ENCODE measurements at regions not wholly inside any gene's neighbourhood (a gene's known extent, or its start where the extent isn't known, plus 50 kb on each side); places are given as distances from the start of the nearest gene placed in this dataset.

DNA sequence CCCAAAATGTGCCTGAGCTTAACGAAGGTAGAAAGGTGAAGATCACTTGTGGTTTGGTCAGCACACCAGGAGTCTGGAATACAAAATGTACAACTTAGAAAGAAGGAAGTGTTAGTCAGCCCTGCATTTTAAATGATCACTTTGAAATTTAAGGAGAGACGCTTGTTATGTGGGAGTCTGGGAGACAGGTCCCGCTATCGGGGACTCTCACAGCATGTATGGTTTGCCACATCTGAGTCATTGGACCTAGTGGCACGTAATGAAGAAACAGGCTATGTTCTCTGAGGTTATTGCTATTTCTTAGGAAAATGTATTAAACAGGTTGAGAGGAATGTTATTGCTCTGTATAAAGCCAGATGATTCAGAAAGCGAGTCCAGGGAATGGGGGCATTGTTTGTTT lies 2362.5 kb upstream of the WWC1 start:
- H4K20me1 ChIP-seq (ENCODE audit: insufficient read depth, low read length) = no peaks in the 10 kb centered on the region
- CTCF ChIA-PET (ENCODE audit: unreplicated experiment) = no interaction called here
- no peak overlapping the region for H3K4me2 ChIP-seq (ENCODE audit: low read length)
- no TSS peak for BruUV-seq (replicated peaks)
- no peak overlapping the region for H3K27ac ChIP-seq (ENCODE audit: low read depth, low read length, poor library complexity, severe bottlenecking)
- intact Hi-C loops (cut with micrococcal nuclease; ENCODE audit: unreplicated experiment) = no loop called here
- H3K9me3 ChIP-seq (ENCODE audit: low read length) = no peaks in the 10 kb centered on the region
- no peaks in the 10 kb centered on the region for H3K4me1 ChIP-seq (ENCODE audit: insufficient read depth, low read length, poor library complexity, severe bottlenecking)
- H3K4me3 ChIP-seq (ENCODE audit: low read depth, low read length, poor library complexity, severe bottlenecking) = no peak overlapping the region
- POLR2A ChIA-PET = interaction anchor here (0.5 to 0.7 kb wide), 2 partner anchors 234 to 454 kb away, joined by 3 read pairs; no protein-coding TSS in a partner anchor
- H2AFZ ChIP-seq (ENCODE audit: low read length) = no peak overlapping the region
- TF ChIP-seq EZH2phosphoT487 (IDR thresholded peaks at IDR 0.05; ENCODE audit: borderline replicate concordance, low read depth, low read length) (no peak), CTCF (conservative IDR thresholded peaks at IDR 0.05; ENCODE audit: low read length) (no peak)
- no peaks in the 10 kb centered on the region for H3K79me2 ChIP-seq (ENCODE audit: insufficient read depth, low read depth, low read length)
- no peaks in the 10 kb centered on the region for H3K9me2 ChIP-seq (ENCODE audit: insufficient read depth, low read length)
- no peaks in the 10 kb centered on the region for H3K36me3 ChIP-seq (ENCODE audit: insufficient read depth, low read length)
- no peak for DNase-seq (ENCODE audit: low spot score)

DNA sequence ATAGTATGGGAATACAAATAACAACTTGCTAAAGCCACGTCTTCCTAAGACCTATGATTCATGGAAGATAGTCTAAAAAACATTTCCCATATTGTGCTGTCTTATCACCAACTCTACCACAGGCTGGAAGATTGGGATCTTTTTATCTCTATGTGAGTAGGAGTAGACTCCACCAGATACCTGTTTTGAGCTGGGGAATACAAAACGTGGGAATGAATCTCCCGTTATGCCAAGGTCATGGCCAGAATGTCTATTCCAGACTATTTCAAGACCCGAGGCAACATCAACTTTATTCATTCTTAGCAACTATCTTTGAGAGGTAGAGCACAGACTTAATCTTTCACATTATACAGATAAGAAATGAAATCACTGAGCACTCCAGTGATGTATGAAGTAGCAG lies 2350.9 kb upstream of the WWC1 start:
- H4K20me1 ChIP-seq (ENCODE audit: insufficient read depth, low read length) = no peaks in the 10 kb centered on the region
- no peaks in the 10 kb centered on the region for H3K9me2 ChIP-seq (ENCODE audit: insufficient read depth, low read length)
- CTCF ChIA-PET (ENCODE audit: unreplicated experiment) = no interaction called here
- no peak overlapping the region for H3K4me2 ChIP-seq (ENCODE audit: low read length)
- POLR2A ChIA-PET = no interaction called here
- TF ChIP-seq EZH2phosphoT487 (IDR thresholded peaks at IDR 0.05; ENCODE audit: borderline replicate concordance, low read depth, low read length) = no peak
- TF ChIP-seq CTCF (conservative IDR thresholded peaks at IDR 0.05; ENCODE audit: low read length) = no peak
- H3K36me3 ChIP-seq (ENCODE audit: insufficient read depth, low read length) = no peaks in the 10 kb centered on the region
- intact Hi-C loops (cut with micrococcal nuclease; ENCODE audit: unreplicated experiment) = no loop called here
- H3K4me3 ChIP-seq (ENCODE audit: low read depth, low read length, poor library complexity, severe bottlenecking) = no peak overlapping the region
- no peak overlapping the region for H3K27ac ChIP-seq (ENCODE audit: low read depth, low read length, poor library complexity, severe bottlenecking)
- H3K4me1 ChIP-seq (ENCODE audit: insufficient read depth, low read length, poor library complexity, severe bottlenecking) = no peaks in the 10 kb centered on the region
- no peaks in the 10 kb centered on the region for H3K79me2 ChIP-seq (ENCODE audit: insufficient read depth, low read depth, low read length)
- H3K9me3 ChIP-seq (ENCODE audit: low read length) = no peaks in the 10 kb centered on the region
- BruUV-seq (replicated peaks) = no TSS peak
- no peak for DNase-seq (ENCODE audit: low spot score)
- no peak overlapping the region for H2AFZ ChIP-seq (ENCODE audit: low read length)

DNA sequence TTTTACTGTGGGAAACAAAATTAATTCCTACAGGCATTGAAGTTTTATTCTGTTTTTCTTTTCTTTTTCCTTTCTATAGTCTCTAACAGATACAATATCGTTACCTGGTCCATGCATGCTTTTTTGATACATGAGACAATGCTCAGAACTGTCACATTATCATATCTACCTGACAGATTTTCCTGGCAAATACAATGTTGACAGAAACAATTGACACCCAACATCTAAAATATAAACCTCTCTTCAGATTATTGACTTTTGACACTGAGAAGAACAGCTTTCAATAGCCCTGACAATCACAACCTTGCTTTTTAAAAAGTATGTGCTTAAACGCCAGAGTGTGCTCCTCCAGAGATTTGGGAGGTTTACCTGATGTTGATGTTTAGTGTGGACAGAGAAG lies 2334.6 kb upstream of the WWC1 start:
- no peak overlapping the region for H3K4me2 ChIP-seq (ENCODE audit: low read length)
- ChIA-PET CTCF (ENCODE audit: unreplicated experiment) (no interaction called here), POLR2A (no interaction called here)
- no peaks in the 10 kb centered on the region for H3K36me3 ChIP-seq (ENCODE audit: insufficient read depth, low read length)
- no peaks in the 10 kb centered on the region for H3K79me2 ChIP-seq (ENCODE audit: insufficient read depth, low read depth, low read length)
- BruUV-seq (replicated peaks) = no TSS peak
- H3K4me3 ChIP-seq (ENCODE audit: low read depth, low read length, poor library complexity, severe bottlenecking) = no peak overlapping the region
- TF ChIP-seq EZH2phosphoT487 (IDR thresholded peaks at IDR 0.05; ENCODE audit: borderline replicate concordance, low read depth, low read length) (no peak), CTCF (conservative IDR thresholded peaks at IDR 0.05; ENCODE audit: low read length) (no peak)
- no peaks in the 10 kb centered on the region for H4K20me1 ChIP-seq (ENCODE audit: insufficient read depth, low read length)
- H3K4me1 ChIP-seq (ENCODE audit: insufficient read depth, low read length, poor library complexity, severe bottlenecking) = no peaks in the 10 kb centered on the region
- H3K9me2 ChIP-seq (ENCODE audit: insufficient read depth, low read length) = no peaks in the 10 kb centered on the region
- H2AFZ ChIP-seq (ENCODE audit: low read length) = no peak overlapping the region
- intact Hi-C loops (cut with micrococcal nuclease; ENCODE audit: unreplicated experiment) = no loop called here
- no peak overlapping the region for H3K27ac ChIP-seq (ENCODE audit: low read depth, low read length, poor library complexity, severe bottlenecking)
- H3K9me3 ChIP-seq (ENCODE audit: low read length) = no peaks in the 10 kb centered on the region
- DNase-seq (ENCODE audit: low spot score) = no peak
